ENCODE measurements at regions not wholly inside any gene's neighbourhood (a gene's known extent, or its start where the extent isn't known, plus 50 kb on each side); places are given as distances from the start of the nearest gene placed in this dataset.

- in situ Hi-C loops (cut with HindIII; ENCODE audit: low sequenced_read_pairs) = no loop called here
Observed at GRCh38 chr2:150027164-150027563, 439.6 kb upstream of the MMADHC start.

DNA sequence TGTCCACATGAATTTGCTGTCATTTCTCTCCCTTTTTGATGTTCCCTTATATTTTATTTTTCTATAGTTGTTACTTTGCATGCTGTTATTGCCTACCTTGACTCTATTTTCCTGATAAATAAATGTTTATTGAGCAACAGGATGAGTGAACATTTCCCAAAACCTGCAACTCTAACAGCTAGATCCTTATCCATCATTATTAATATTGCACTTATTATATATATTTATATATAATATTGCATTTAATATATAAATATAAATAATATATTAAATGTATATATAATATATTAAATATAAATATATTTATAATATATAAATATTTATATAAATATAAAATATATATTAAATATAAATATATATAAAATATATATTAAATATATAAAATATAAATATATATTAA, 436.1 kb upstream of the MMADHC start:
- in situ Hi-C loops (cut with HindIII; ENCODE audit: low sequenced_read_pairs) = loop anchor here (5.0 kb wide), 1 partner anchor 99 kb away; no protein-coding TSS in a partner anchor

GRCh38 chr2:150023044-150023443, 435.5 kb upstream of the MMADHC start:
- in situ Hi-C loops (cut with HindIII; ENCODE audit: low sequenced_read_pairs) = loop anchor here (5.0 kb wide), 1 partner anchor 99 kb away; no protein-coding TSS in a partner anchor

DNA sequence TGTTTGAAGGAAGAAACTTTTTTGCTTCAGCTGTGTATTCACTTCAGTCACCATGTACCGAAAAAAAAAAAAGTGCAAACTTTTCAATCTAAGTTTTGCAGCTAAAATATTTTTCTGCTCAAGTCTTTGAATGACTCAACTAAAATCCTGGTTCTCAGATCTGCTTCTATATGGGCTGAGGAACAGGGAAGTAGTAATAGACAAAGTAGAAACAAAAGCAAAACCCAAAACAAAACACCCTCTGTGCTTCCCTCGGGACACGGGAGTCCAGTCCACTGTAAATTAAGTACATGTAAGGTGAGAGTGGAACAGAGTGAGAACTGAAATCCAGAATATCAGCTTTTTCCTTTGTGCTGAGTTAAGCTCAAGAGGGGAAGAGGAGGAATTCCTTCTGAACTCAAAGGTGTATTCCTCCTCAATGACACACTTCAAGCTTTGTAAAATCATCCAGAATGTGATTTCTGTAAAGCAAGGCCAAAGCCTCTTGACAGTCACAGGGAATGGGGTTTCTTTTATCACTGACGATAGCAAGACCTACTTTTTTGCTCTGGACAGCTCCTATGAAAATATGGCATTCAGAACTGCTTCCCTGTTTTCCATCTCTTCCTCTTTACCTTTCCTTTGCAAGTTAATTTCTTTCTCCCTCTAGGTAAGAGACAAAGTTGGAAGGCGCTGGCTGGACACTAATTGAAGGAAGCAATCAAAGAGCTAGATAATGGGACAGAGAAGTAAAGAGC, 433.5 kb upstream of the MMADHC start:
- in situ Hi-C loops (cut with HindIII; ENCODE audit: low sequenced_read_pairs) = loop anchor here (5.0 kb wide), 1 partner anchor 101 kb away; no protein-coding TSS in a partner anchor

- in situ Hi-C loops (cut with HindIII; ENCODE audit: low sequenced_read_pairs) = loop anchor here (5.0 kb wide), 1 partner anchor 102 kb away; no protein-coding TSS in a partner anchor
Observed at GRCh38 chr2:150020221-150020620, 432.6 kb upstream of the MMADHC start.

DNA sequence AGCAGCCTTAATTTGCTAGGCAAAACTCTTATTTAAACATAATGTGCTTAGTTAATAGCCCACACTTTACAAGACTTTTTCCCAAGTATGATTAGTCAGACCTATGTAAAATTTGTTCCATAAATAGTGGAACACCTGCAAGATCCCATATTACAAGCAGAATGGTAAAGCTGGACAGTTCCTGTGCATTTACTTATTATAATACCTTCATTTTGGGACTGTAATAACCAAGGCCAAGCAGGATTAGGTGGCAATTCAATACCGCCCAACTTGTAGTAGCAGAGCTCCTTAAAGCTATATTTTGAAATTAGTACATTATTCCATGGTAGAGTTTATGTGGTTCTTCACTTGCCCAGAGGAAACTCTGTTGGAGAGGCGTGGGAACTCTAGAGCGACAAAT, 431.5 kb upstream of the MMADHC start:
- in situ Hi-C loops (cut with HindIII; ENCODE audit: low sequenced_read_pairs) = no loop called here

GRCh38 chr2:150012986-150013385, 425.4 kb upstream of the MMADHC start:
- in situ Hi-C loops (cut with HindIII; ENCODE audit: low sequenced_read_pairs) = no loop called here

DNA sequence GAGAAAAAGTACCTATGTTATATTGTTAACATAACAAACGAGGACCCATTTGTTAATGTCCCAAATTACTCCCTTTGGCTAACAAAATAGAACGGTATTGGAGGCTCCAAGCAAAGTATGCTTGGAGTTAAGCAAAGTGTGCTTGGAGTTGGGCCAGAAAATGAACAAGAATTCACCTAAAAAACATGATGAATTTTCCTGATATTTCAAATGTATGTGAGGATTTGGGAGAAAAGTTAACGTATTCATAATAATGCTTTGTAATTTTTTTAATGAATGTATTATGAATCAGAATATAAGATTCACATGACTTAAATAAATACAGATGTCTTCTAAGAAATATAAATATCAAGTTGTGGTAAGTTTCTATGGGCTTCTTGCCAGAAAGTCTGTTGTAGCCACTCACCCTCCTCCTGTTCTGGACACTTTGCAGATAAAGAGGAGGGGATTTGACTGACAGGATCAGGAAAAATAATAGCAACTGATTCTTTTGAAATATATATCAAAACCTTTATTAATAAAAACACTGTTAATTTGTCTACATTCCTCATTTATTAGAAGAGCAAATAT, 423.7 kb upstream of the MMADHC start:
- in situ Hi-C loops (cut with HindIII; ENCODE audit: low sequenced_read_pairs) = no loop called here

DNA sequence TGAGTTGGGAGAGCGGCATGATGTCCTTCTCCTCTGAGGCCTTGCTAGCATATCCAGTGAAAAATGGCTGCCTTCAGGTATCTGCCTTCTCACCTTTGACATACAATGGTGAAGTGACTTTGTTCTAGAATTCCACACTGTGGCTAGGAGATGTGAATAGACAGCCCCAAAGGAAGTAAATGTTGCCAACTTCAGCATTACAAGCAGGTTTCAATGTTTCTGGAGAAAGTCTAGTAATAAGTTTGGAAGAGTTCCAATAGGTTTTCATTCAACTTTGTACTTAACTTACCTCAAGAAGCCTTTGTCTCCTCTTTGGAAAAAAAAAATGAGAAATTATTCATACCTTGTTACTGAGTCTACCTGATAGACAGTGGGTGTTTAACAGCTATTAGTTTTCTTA, 421.3 kb upstream of the MMADHC start:
- in situ Hi-C loops (cut with HindIII; ENCODE audit: low sequenced_read_pairs) = no loop called here

DNA sequence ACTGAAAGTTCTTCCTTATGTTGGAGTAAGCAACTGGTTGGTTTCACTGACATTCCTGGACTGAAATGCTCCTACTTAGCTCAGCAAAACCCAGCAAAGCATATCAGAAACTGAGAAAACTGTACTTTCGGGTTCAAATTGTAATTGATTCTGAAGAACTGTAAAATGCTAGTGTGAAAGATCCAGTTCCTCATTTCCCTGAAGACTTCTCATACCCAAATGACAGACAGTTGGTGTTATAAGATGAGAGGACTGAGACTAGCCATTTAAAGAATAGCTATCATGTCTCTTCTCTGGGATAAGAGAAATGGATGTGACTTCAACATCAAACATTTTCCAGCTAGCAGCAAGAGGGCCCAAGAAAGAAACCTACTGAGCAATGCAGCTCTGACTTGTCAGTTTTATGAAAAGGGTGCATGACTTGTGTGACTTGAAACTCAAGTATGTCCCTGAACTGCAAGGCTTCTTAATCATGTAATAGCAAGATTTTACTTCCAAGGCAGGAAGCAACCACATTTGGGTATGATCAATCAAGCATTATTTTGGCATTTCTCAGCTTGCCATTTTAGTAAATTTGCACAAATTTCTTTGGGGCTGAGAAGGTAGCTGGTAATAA, 420.3 kb upstream of the MMADHC start:
- in situ Hi-C loops (cut with HindIII; ENCODE audit: low sequenced_read_pairs) = no loop called here

- in situ Hi-C loops (cut with HindIII; ENCODE audit: low sequenced_read_pairs) = no loop called here
Observed at GRCh38 chr2:150006591-150006990, 419.0 kb upstream of the MMADHC start.

DNA sequence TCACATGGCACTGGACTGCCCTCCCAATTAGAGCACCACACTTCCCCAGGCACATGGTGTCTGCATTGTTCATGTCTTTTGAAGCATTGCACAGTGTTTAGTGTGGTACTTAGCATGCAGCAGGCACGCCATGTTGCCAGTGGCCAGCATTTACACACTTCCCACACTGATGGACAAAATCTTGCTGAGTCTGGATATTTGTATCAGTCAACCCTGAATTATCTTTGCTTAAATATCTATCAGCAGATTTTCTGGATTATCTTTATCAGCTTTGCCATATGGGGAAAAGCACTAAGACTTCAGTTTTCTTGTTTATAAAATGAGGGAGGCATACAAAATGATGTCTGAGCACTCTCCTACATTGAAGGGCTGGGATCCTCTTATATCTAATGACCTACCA, 416.0 kb upstream of the MMADHC start:
- in situ Hi-C loops (cut with HindIII; ENCODE audit: low sequenced_read_pairs) = no loop called here

DNA sequence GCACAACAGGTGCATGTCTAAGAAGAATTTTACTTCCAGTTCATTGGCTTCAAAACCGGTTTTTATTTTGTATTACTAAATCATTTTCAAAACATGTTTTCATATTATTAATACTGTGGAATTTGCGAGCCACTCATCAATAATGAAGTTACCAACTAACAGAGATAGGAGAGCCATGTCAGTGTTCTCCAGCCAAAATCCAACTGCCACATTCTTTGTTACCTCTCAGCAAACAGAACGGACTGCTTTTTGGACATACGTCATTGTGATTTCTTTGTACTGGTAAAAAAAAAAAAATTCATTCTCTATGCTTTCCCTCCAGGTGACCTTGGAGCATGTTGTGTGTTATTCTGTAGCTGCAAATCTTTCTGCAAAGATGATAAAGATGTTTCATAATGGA, 414.2 kb upstream of the MMADHC start:
- in situ Hi-C loops (cut with HindIII; ENCODE audit: low sequenced_read_pairs) = no loop called here

- in situ Hi-C loops (cut with HindIII; ENCODE audit: low sequenced_read_pairs) = no loop called here
Observed at GRCh38 chr2:149996901-149997300, 409.3 kb upstream of the MMADHC start.

- in situ Hi-C loops (cut with HindIII; ENCODE audit: low sequenced_read_pairs) = loop anchor here (5.0 kb wide), 2 partner anchors 48 to 88 kb away; no protein-coding TSS in a partner anchor
Observed at GRCh38 chr2:149994057-149994728, 406.6 kb upstream of the MMADHC start.

- in situ Hi-C loops (cut with HindIII; ENCODE audit: low sequenced_read_pairs) = loop anchor here (5.0 kb wide), 2 partner anchors 49 to 89 kb away; no protein-coding TSS in a partner anchor
Observed at GRCh38 chr2:149993316-149993715, 405.7 kb upstream of the MMADHC start.

- in situ Hi-C loops (cut with HindIII; ENCODE audit: low sequenced_read_pairs) = loop anchor here (5.0 kb wide), 2 partner anchors 51 to 91 kb away; no protein-coding TSS in a partner anchor
Observed at GRCh38 chr2:149991576-149991975, 404.0 kb upstream of the MMADHC start.

- in situ Hi-C loops (cut with HindIII; ENCODE audit: low sequenced_read_pairs) = loop anchor here (5.0 kb wide), 2 partner anchors 51 to 91 kb away; no protein-coding TSS in a partner anchor
Observed at GRCh38 chr2:149990965-149991364, 403.4 kb upstream of the MMADHC start.

GRCh38 chr2:149989447-149990063, 402.0 kb upstream of the MMADHC start:
- in situ Hi-C loops (cut with HindIII; ENCODE audit: low sequenced_read_pairs) = loop anchor here (5.0 kb wide), 2 partner anchors 53 to 93 kb away; no protein-coding TSS in a partner anchor

DNA sequence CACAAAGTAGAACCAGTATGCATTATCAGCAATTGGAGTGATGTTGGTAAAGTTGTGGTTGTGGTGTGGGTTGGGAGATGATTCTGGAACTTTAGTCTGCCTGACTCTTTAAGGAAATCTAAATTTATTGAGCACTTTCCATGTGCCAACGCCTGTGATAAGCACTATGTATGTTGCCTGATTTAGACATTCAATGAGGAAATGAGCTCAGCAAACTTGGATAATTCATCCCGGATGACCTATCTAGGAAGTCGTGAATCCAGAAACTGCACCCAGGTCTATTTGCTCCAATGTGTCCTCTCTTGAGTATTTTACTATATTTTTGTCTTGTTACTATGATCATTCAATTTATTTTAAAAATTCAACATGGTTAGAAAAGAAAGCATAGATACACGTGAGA, 400.8 kb upstream of the MMADHC start:
- in situ Hi-C loops (cut with HindIII; ENCODE audit: low sequenced_read_pairs) = no loop called here

DNA sequence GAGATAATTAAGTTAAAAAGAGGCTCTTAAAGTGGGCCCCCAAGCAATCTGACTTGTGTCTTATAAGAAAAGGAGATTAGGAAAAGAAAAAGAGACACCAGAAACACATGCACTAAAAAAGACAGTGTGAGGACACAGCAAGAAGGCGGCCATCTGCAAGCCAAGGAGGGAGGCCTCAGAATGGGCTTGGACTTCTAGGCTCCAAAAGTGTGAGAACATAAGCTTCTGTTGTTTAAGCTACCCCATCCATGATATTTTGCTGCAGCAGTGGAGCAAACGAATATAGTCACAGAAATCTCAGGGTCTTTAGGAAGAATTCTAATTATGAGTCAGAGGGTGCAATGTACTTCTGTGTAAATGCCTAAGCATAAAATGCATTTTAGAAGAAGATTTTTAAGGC, 399.3 kb upstream of the MMADHC start:
- in situ Hi-C loops (cut with HindIII; ENCODE audit: low sequenced_read_pairs) = no loop called here
